ENCODE measurements at regions not wholly inside any gene's neighbourhood (a gene's known extent, or its start where the extent isn't known, plus 50 kb on each side); places are given as distances from the start of the nearest gene placed in this dataset.

DNA sequence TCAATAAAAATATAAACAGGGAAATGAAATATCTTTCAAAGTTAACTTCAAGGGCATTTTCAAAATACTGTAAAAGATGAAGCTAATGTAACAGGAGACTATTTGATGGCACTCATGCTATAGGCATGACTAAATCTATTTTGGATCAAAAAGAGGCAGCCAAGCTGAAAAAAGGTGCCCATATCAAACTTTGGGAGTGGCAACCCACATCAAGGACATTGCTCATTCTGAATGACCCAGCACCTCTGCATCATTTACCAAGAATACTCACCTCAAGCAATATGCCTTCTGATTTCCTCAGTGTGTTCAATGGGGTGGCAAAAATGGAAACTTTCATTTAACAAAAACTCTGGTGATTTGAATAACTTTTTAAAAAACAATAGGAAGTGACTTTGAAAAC, 853.3 kb downstream of the TLE1 start (continued):
- TF ChIP-seq, protein P1, sequence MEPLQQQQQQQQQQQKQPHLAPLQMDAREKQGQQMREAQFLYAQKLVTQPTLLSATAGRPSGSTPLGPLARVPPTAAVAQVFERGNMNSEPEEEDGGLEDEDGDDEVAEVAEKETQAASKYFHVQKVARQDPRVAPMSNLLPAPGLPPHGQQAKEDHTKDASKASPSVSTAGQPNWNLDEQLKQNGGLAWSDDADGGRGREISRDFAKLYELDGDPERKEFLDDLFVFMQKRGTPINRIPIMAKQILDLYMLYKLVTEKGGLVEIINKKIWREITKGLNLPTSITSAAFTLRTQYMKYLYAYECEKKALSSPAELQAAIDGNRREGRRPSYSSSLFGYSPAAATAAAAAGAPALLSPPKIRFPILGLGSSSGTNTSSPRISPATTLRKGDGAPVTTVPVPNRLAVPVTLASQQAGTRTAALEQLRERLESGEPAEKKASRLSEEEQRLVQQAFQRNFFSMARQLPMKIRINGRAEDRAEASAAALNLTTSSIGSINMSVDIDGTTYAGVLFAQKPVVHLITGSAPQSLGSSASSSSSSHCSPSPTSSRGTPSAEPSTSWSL (CRISPR knock-in tag; IDR thresholded peaks at IDR 0.05; ENCODE audit: borderline replicate concordance) = no peak
- TF ChIP-seq SMARCB1 (IDR thresholded peaks at IDR 0.05; ENCODE audit: insufficient read length, low read depth) (no peak), ZNF184 (CRISPR knock-in tag; IDR thresholded peaks at IDR 0.05) (no peak)
- TF ChIP-seq, protein P2, sequence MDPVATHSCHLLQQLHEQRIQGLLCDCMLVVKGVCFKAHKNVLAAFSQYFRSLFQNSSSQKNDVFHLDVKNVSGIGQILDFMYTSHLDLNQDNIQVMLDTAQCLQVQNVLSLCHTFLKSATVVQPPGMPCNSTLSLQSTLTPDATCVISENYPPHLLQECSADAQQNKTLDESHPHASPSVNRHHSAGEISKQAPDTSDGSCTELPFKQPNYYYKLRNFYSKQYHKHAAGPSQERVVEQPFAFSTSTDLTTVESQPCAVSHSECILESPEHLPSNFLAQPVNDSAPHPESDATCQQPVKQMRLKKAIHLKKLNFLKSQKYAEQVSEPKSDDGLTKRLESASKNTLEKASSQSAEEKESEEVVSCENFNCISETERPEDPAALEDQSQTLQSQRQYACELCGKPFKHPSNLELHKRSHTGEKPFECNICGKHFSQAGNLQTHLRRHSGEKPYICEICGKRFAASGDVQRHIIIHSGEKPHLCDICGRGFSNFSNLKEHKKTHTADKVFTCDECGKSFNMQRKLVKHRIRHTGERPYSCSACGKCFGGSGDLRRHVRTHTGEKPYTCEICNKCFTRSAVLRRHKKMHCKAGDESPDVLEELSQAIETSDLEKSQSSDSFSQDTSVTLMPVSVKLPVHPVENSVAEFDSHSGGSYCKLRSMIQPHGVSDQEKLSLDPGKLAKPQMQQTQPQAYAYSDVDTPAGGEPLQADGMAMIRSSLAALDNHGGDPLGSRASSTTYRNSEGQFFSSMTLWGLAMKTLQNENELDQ (CRISPR knock-in tag; IDR thresholded peaks at IDR 0.05; ENCODE audit: borderline replicate concordance) = no peak

DNA sequence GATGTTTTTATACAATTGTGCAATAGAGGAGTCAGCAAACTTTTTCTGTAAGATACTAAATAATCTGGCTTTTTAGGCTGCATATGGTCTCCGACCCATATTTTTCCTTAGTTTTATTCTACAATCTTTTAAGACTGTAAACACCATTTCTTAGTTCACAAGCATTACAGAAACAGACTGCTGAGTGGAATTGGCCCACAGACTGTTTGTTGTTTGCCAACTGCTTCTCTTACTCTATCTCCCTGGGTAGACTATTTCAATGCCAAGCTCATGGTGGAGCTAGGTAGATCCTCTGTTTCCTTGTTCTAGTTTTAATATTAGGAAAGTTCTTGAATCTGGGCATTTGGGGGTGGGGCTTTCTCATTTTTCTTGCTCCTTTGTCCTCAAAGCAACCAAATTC, 857.6 kb downstream of the TLE1 start:
- no peak for ATAC-seq
- no peaks in the 10 kb centered on the region for H3K9me1 ChIP-seq (ENCODE audit: control insufficient read depth, insufficient read depth, low read length)
- no peak overlapping the region for H3K4me2 ChIP-seq (ENCODE audit: insufficient read depth, low read length)
- WGBS (ENCODE audit: insufficient coverage, low coverage, missing lambda C conversion rate) = 0% methylated on average over 1 of the region's 1 CpG
- DNase-seq (ENCODE audit: extremely low read depth in 1 of 4, low spot score in 3 of 4) = no peak
- H3K4me1 ChIP-seq (replicated peaks in 1 of 2; ENCODE audit: control insufficient read depth in 2 of 2, insufficient read depth in 2 of 2, low read length in 2 of 2) = no peaks in the 10 kb centered on the region
- no peaks in the 10 kb centered on the region for H3K27me3 ChIP-seq (ENCODE audit: control insufficient read depth in 2 of 2, insufficient read depth in 2 of 2, low read length in 2 of 2)
- H3K79me2 ChIP-seq (ENCODE audit: control insufficient read depth, insufficient read depth, low read length) = no peaks in the 10 kb centered on the region
- no peaks in the 10 kb centered on the region for H4K20me1 ChIP-seq (replicated peaks; ENCODE audit: control insufficient read depth, insufficient read depth, low read length)
- no peak overlapping the region for H3K9ac ChIP-seq (ENCODE audit: insufficient read depth in 1 of 2, low read depth in 2 of 2, low read length in 2 of 2)
- POLR2A ChIA-PET = no interaction called here
- H3K4me3 ChIP-seq = no peak overlapping the region
- H3K36me3 ChIP-seq (ENCODE audit: control insufficient read depth, insufficient read depth, low read length) = no peaks in the 10 kb centered on the region
- no TSS peak for BruUV-seq (replicated peaks)
- H2AFZ ChIP-seq (ENCODE audit: low read depth, low read length) = no peak overlapping the region
- in situ Hi-C loops (cut with MboI) (no loop called here), intact Hi-C loops (cut with micrococcal nuclease) (no loop called here)
- CTCF ChIA-PET (ENCODE audit: low intra/inter-chr PET ratio) = no interaction called here
- no peaks in the 10 kb centered on the region for H3K9me3 ChIP-seq (replicated peaks; ENCODE audit: control insufficient read depth, insufficient read depth, low read depth, low read length)
- H3K27ac ChIP-seq (ENCODE audit: extremely low read depth, low read depth, low read length) = no peak overlapping the region
- no peak for FAIRE-seq
- no peak for TF ChIP-seq ZNF124 (CRISPR knock-in tag; IDR thresholded peaks at IDR 0.05)
- no peak for TF ChIP-seq HDAC3 (IDR thresholded peaks at IDR 0.05; ENCODE audit: borderline replicate concordance, partially characterized antibody)
- TF ChIP-seq FOXP1 (CRISPR knock-in tag; IDR thresholded peaks at IDR 0.05) = no peak
- TF ChIP-seq MIER1 (IDR thresholded peaks at IDR 0.05; ENCODE audit: low read depth) = no peak
- TF ChIP-seq, protein P3, sequence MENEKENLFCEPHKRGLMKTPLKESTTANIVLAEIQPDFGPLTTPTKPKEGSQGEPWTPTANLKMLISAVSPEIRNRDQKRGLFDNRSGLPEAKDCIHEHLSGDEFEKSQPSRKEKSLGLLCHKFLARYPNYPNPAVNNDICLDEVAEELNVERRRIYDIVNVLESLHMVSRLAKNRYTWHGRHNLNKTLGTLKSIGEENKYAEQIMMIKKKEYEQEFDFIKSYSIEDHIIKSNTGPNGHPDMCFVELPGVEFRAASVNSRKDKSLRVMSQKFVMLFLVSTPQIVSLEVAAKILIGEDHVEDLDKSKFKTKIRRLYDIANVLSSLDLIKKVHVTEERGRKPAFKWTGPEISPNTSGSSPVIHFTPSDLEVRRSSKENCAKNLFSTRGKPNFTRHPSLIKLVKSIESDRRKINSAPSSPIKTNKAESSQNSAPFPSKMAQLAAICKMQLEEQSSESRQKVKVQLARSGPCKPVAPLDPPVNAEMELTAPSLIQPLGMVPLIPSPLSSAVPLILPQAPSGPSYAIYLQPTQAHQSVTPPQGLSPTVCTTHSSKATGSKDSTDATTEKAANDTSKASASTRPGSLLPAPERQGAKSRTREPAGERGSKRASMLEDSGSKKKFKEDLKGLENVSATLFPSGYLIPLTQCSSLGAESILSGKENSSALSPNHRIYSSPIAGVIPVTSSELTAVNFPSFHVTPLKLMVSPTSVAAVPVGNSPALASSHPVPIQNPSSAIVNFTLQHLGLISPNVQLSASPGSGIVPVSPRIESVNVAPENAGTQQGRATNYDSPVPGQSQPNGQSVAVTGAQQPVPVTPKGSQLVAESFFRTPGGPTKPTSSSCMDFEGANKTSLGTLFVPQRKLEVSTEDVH (IDR thresholded peaks at IDR 0.05; ENCODE audit: low read depth, partially characterized antibody) = no peak
- TF ChIP-seq FIP1L1 (IDR thresholded peaks at IDR 0.05; ENCODE audit: low read depth, low read length, poor library complexity, severe bottlenecking) = no peak
- TF ChIP-seq, protein P4, sequence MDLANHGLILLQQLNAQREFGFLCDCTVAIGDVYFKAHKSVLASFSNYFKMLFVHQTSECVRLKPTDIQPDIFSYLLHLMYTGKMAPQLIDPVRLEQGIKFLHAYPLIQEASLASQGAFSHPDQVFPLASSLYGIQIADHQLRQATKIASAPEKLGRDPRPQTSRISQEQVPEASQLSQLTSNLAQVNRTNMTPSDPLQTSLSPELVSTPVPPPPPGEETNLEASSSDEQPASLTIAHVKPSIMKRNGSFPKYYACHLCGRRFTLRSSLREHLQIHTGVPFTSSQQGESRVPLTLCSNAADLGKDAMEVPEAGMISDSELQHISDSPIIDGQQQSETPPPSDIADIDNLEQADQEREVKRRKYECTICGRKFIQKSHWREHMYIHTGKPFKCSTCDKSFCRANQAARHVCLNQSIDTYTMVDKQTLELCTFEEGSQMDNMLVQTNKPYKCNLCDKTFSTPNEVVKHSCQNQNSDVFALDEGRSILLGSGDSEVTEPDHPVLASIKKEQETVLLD (IDR thresholded peaks at IDR 0.05) = no peak
- TF ChIP-seq ZNF143 (CRISPR knock-in tag; IDR thresholded peaks at IDR 0.05) = no peak
- TF ChIP-seq KLF10 (CRISPR knock-in tag; IDR thresholded peaks at IDR 0.05) = no peak
- TF ChIP-seq NRF1 (conservative IDR thresholded peaks at IDR 0.05 in 1 of 2, IDR thresholded peaks at IDR 0.05 in 1 of 2) = no peak
- TF ChIP-seq KAT8 (IDR thresholded peaks at IDR 0.05; ENCODE audit: low read depth) = no peak
